KBM-7 (cell line): ENCODE measurements at regions not wholly inside any gene's neighbourhood (a gene's known extent, or its start where the extent isn't known, plus 50 kb on each side); places are given as distances from the start of the nearest gene placed in this dataset.
"Not testable (repeated sequence)": the region's sequence is repeated elsewhere in the genome, so short reads cannot be mapped to it uniquely, and the experiment has no call there.

Experiments used
- DNase-seq: peaks from one replicate; pipeline ENCODE4 v3.0.0-alpha.2; 2015
- in situ Hi-C: fragments of 300-500 bp; cut with MboI; formaldehyde crosslinking; loops from 2 replicates; pipeline ENCODE4 v1.14.3; 2020; ENCODE audit warnings: low sequenced_read_pairs, low pct_unique_long_range_greater_than_20kb, mixed read lengths

GRCh38 chr4:58465031-58465430 is 1354.8 kb upstream of the IGFBP7 start:
- DNase-seq: no peak
- in situ Hi-C loops: no loop called here

DNA sequence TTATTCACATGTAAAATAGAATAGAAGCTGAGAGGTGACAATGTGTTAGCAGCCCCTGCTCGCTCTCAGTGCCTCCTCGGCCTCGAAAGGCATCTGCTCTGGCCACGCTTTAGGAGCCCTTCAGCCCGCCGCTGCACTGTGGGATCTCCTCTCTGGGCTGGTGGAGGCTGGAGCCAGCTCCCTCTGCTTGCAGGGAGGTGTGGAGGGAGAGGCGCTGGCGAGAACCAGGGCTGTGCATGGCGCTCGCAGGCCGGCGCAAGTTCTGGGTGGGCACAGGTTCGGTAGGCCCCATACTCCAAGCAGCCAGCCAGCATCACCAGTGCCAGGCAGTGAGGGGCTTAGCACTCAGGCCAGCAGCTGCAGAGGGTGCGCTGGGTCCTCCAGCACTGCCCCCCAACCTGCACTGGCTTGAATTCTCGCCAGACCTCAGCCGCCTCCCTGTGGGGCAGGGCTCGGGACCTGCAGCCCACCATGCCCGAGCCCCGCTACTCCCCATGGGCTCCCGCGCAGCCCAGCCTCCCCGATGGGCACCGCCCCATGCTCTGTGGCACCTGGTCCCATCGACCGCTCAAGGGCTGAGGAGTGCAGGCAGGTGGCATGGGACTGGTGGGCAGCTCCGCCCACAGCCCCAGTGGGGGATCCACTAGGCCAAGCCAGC is 1346.7 kb upstream of the IGFBP7 start:
- DNase-seq: no peak
- in situ Hi-C loops: no loop called here

GRCh38 chr4:58453956-58454355 is 1343.8 kb upstream of the IGFBP7 start:
- in situ Hi-C loops: no loop called here

GRCh38 chr4:58451707-58452106 is 1341.5 kb upstream of the IGFBP7 start:
- in situ Hi-C loops: no loop called here
- DNase-seq: no peak

More at GRCh38 chr4:58453956-58454355, 1343.8 kb upstream of the IGFBP7 start:
- no peak for DNase-seq

DNA sequence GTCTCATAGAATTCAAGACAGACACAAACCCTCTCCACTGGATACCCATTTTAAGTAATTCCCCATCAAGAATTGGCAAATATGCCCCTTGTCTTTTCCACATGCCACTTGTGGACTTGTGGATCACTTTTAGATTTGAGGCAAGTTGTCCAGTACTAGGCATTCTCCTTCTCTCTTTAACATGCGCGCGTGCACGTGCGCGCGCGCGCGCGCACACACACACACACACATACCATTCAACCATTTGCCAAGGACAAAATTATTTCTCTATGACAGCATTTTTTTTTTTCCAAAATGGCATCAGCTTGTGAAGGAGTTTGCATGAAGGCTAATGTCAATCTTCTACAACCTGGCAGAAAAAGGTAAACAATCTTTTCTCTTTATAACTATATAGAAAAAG is 1325.7 kb upstream of the IGFBP7 start:
- no peak for DNase-seq
- in situ Hi-C loops: no loop called here

DNA sequence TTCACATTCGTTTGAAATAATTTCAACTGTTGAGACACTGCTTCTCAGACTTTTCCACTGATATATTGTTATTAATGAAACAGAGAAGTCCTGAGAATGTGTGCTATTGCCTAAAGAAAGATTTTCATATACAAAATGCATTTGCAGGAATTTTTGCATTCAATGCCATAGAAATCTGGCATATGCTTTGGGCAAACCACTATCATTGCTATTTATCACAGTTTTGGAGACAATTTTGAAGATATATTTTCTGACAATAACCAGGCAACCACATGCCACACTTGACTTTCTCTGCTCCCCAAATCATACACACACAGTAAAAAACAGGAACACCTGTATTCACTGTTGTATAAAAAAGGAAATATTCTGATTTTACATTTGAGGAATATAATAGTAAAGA is 1303.7 kb upstream of the IGFBP7 start:
- no peak for DNase-seq
- in situ Hi-C loops: no loop called here

DNA sequence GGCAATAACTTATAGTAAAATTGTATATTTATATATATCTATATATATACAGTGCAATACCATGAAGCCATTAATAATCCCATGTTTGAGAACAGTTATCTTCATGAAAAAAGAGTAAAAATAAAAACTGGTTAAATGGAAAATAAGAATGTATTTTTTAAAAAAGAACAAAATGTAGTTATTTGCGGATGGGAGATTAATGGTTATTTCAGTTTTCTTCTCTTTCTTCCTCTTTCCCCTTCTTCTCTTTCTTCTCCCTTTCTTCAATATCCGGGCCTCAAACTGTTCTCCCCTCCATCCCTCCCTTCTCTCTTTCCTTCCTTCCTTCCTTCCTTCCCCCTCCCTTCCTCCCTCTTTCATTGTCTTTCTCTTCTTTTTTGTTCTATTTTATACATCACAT is 1301.7 kb upstream of the IGFBP7 start:
- in situ Hi-C loops: no loop called here
- no peak for DNase-seq

- no peak for DNase-seq
- in situ Hi-C loops: no loop called here
Observed at GRCh38 chr4:58406762-58407161, 1296.6 kb upstream of the IGFBP7 start.

- no peak for DNase-seq
Observed at GRCh38 chr4:58368221-58368620, 1258.0 kb upstream of the IGFBP7 start.

DNA sequence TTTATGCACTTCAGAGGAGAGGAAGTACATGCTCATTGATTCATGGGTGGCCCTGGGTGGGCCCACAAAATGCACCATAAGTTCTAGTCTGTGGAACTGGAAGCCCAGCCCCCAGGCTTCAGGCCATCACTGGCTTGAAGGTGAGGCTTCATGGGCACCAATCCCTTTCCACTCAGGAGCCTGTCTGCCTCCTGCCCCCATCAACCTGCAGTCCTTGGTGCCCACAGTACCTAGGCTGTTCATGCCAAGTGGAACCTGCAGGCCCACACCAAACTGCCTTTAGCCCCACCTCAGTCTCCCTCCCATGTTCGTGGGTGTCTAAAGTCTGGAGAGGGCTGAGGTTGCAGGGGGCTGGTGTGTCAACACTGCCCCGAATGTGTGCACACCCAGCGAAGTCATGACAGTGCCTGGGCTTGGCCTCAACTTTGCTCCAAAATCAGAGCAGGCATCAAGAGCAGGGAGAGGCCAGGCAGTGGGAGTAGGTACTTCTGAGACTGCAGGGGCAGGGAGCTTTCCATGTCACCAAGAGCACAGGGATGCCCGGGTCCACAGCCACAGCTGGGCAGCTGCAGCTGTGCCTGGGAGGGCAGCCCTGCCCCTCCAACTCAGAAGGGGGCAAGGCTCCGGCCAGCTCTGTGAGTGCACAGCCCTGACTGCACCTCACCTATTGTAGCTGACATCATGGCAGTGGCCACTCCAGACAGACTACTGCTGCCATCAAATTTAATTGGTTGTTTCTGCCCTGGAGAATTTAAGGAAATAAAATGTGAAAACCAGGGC is 1250.4 kb upstream of the IGFBP7 start:
- no peak for DNase-seq
- in situ Hi-C loops: no loop called here

More at GRCh38 chr4:58368221-58368620, 1258.0 kb upstream of the IGFBP7 start:
- in situ Hi-C loops: no loop called here

GRCh38 chr4:58359590-58359989 is 1249.4 kb upstream of the IGFBP7 start:
- in situ Hi-C loops: no loop called here
- no peak for DNase-seq

GRCh38 chr4:58357947-58358346 is 1247.8 kb upstream of the IGFBP7 start:
- in situ Hi-C loops: no loop called here
- DNase-seq: no peak

DNA sequence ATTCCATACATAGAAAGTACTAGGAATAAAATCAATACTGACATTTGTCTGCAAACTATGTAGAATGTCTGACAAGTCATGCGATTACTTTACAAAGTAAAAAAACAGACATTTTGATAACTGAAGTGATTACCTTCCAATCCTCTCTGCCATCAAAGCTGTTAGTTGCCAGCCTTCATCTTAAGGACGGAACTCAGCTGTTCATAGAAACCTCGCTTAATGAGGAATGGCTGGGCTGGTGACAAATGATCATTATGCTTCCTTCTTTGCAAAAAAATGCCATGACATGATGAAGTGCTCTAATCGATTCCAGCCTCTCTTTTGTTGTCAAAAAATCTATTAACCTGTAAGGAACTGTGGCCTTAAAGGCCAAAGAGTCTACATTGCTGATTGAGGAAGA is 1214.9 kb upstream of the IGFBP7 start:
- DNase-seq: no peak
- in situ Hi-C loops: no loop called here

GRCh38 chr4:58313444-58313843 is 1203.3 kb upstream of the IGFBP7 start:
- in situ Hi-C loops: no loop called here
- no peak for DNase-seq

- in situ Hi-C loops: no loop called here
Observed at GRCh38 chr4:58303456-58303855, 1193.3 kb upstream of the IGFBP7 start.

DNA sequence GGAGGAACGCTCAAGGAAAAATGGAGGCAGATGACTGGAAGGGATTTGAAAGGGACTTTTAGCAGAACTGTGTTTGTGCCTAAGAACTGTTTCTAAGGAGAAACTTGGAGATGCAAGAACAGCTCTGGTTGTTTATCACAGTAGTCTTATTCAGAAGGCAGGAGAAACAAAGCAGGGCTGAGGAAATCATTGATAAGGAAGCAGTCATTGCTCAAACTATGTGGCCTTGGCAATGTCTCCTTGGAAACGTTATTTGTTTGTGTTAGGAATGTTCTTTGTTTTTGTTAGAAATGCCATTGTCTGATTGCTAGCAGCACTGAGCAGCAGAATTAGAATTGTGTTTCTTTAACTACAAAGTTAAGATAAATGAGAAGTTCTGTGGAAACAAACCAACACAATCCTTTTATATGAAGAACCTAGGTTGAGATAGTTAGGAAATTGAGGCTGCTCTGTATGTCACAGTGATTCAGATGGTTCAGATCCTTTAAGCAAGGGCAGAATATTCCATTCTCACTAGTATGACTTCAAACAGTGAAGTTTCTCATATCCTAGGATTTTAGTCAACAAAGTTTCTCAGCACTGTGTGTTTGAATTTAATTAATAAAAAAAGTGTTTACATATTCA is 1191.3 kb upstream of the IGFBP7 start:
- no peak for DNase-seq
- in situ Hi-C loops: no loop called here

More at GRCh38 chr4:58303456-58303855, 1193.3 kb upstream of the IGFBP7 start:
- DNase-seq: no peak

GRCh38 chr4:58286335-58286734 is 1176.2 kb upstream of the IGFBP7 start:
- no peak for DNase-seq
- in situ Hi-C loops: no loop called here

- in situ Hi-C loops, DNase-seq: not testable (repeated sequence)
Observed at GRCh38 chr4:58280928-58281327, 1170.7 kb upstream of the IGFBP7 start.

- no peak for DNase-seq
- in situ Hi-C loops: no loop called here
Observed at GRCh38 chr4:58275856-58276255, 1165.7 kb upstream of the IGFBP7 start.

GRCh38 chr4:58274553-58274952 is 1164.4 kb upstream of the IGFBP7 start:
- in situ Hi-C loops: no loop called here
- no peak for DNase-seq
